Neural progenitor cell (in vitro differentiated cells): ENCODE measurements at regions not wholly inside any gene's neighbourhood (a gene's known extent, or its start where the extent isn't known, plus 50 kb on each side); places are given as distances from the start of the nearest gene placed in this dataset.

Experiments used
- EZH2 ChIP-seq: fragments of 200-600 bp; sonication (generic); IDR thresholded peaks from 2 replicates; pipeline ENCODE4 v1.6.1; 2017; ENCODE audit warnings: antibody characterized with exemption, mild to moderate bottlenecking, moderate library complexity
- TF ChIP-seq, protein P1 (sequence below): fragments of 200-600 bp; sonication (generic); IDR thresholded peaks from 2 replicates; pipeline ENCODE4 v1.5.1; 2017; ENCODE audit warnings: antibody characterized with exemption, mild to moderate bottlenecking

DNA sequence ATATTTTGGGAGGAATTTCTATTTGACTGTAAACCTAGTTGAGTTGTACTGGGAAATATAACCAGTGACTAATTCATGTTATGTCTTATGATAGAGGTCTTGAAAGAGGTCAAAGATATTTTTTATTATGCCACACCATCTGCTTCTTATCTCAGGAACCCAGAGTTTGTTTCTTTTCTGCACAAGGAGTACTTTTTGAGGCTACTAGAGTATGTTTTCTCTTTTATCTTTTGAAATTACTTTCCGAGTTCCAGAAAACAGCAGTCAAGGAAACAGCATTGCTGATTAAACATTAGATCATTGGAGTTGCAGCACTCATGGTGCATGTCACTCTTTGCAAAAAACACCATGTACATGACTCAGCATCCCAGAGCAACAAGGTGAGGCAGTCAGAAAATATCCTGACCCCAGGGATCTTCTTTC lies 645.8 kb upstream of the NR2F2 start:
- TF ChIP-seq, protein P1, sequence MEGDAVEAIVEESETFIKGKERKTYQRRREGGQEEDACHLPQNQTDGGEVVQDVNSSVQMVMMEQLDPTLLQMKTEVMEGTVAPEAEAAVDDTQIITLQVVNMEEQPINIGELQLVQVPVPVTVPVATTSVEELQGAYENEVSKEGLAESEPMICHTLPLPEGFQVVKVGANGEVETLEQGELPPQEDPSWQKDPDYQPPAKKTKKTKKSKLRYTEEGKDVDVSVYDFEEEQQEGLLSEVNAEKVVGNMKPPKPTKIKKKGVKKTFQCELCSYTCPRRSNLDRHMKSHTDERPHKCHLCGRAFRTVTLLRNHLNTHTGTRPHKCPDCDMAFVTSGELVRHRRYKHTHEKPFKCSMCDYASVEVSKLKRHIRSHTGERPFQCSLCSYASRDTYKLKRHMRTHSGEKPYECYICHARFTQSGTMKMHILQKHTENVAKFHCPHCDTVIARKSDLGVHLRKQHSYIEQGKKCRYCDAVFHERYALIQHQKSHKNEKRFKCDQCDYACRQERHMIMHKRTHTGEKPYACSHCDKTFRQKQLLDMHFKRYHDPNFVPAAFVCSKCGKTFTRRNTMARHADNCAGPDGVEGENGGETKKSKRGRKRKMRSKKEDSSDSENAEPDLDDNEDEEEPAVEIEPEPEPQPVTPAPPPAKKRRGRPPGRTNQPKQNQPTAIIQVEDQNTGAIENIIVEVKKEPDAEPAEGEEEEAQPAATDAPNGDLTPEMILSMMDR = no peak
- TF ChIP-seq EZH2 = no peak
